ENCODE measurements at regions not wholly inside any gene's neighbourhood (a gene's known extent, or its start where the extent isn't known, plus 50 kb on each side); places are given as distances from the start of the nearest gene placed in this dataset.

DNA sequence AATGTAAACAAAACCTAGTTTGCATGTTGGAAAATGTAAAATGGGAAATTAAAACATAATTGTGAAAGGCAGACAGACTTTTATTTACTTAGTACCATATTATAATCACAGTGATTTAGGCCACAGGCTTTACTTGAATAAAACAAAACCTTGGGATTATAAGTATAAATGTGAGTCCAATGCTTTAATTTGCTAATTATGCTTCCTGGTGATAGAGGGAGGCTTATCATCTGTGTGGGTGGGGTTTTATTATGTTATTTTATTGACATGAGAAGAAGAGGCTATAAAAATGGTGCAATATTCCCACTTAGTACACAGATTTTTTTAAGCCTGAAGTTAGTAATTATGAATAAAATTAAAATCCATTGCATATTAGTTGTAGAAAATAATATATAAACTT, 248.3 kb upstream of the TBL1XR1 start:
- TF ChIP-seq, protein P1, sequence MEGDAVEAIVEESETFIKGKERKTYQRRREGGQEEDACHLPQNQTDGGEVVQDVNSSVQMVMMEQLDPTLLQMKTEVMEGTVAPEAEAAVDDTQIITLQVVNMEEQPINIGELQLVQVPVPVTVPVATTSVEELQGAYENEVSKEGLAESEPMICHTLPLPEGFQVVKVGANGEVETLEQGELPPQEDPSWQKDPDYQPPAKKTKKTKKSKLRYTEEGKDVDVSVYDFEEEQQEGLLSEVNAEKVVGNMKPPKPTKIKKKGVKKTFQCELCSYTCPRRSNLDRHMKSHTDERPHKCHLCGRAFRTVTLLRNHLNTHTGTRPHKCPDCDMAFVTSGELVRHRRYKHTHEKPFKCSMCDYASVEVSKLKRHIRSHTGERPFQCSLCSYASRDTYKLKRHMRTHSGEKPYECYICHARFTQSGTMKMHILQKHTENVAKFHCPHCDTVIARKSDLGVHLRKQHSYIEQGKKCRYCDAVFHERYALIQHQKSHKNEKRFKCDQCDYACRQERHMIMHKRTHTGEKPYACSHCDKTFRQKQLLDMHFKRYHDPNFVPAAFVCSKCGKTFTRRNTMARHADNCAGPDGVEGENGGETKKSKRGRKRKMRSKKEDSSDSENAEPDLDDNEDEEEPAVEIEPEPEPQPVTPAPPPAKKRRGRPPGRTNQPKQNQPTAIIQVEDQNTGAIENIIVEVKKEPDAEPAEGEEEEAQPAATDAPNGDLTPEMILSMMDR (conservative IDR thresholded peaks at IDR 0.05; ENCODE audit: low read depth, low read length), result no peak
- TF ChIP-seq EZH2phosphoT487 (IDR thresholded peaks at IDR 0.05; ENCODE audit: borderline replicate concordance, low read length), result no peak
- TF ChIP-seq EZH2 (IDR thresholded peaks at IDR 0.05; ENCODE audit: low read length, unreplicated experiment), result no peak

Measured in PC-3 (cell line).